ENCODE measurements at regions not wholly inside any gene's neighbourhood (a gene's known extent, or its start where the extent isn't known, plus 50 kb on each side); places are given as distances from the start of the nearest gene placed in this dataset.

GRCh38 chr1:60732977-60733401 lies 349.4 kb upstream of the NFIA start:
- TF ChIP-seq CTCF (IDR thresholded peaks at IDR 0.05; ENCODE audit: low read depth, low read length), result no peak
- Histone ChIP-seq H3K27me3 (no peaks in the 10 kb centered on the region), H3K4me1 (no peaks in the 10 kb centered on the region), H3K9me3 (no peaks in the 10 kb centered on the region), H3K36me3 (no peaks in the 10 kb centered on the region), H3K4me3 (ENCODE audit: low read depth, low read length) (no peak overlapping the region)
- no peak for DNase-seq

- TF ChIP-seq CTCF (IDR thresholded peaks at IDR 0.05; ENCODE audit: low read depth, low read length), result no peak
- no peaks in the 10 kb centered on the region for H3K4me1 ChIP-seq
- DNase-seq, result no peak
Measured at GRCh38 chr1:60731321-60731720, 351.0 kb upstream of the NFIA start.

GRCh38 chr1:60727552-60727951 lies 354.8 kb upstream of the NFIA start:
- H3K4me1 ChIP-seq, result no peaks in the 10 kb centered on the region
- H3K9me3 ChIP-seq, result no peaks in the 10 kb centered on the region
- DNase-seq, result no peak
- no peak for TF ChIP-seq CTCF (IDR thresholded peaks at IDR 0.05; ENCODE audit: low read depth, low read length)
- H3K36me3 ChIP-seq, result no peaks in the 10 kb centered on the region
- H3K4me3 ChIP-seq (ENCODE audit: low read depth, low read length), result no peak overlapping the region
- H3K27me3 ChIP-seq, result no peaks in the 10 kb centered on the region

More at GRCh38 chr1:60731321-60731720, 351.0 kb upstream of the NFIA start:
- Histone ChIP-seq H3K9me3 (no peaks in the 10 kb centered on the region), H3K36me3 (no peaks in the 10 kb centered on the region), H3K4me3 (ENCODE audit: low read depth, low read length) (no peak overlapping the region), H3K27me3 (no peaks in the 10 kb centered on the region)

GRCh38 chr1:60716472-60716871 lies 365.9 kb upstream of the NFIA start:
- Histone ChIP-seq H3K4me3 (ENCODE audit: low read depth, low read length) (no peak overlapping the region), H3K4me1 (no peaks in the 10 kb centered on the region), H3K36me3 (no peaks in the 10 kb centered on the region), H3K9me3 (no peaks in the 10 kb centered on the region), H3K27me3 (no peaks in the 10 kb centered on the region)
- no peak for TF ChIP-seq CTCF (IDR thresholded peaks at IDR 0.05; ENCODE audit: low read depth, low read length)
- DNase-seq, result no peak

GRCh38 chr1:60715970-60716369 lies 366.4 kb upstream of the NFIA start:
- H3K4me1 ChIP-seq, result no peaks in the 10 kb centered on the region
- H3K36me3 ChIP-seq, result no peaks in the 10 kb centered on the region
- H3K27me3 ChIP-seq, result no peaks in the 10 kb centered on the region
- DNase-seq, result no peak
- H3K4me3 ChIP-seq (ENCODE audit: low read depth, low read length), result no peak overlapping the region
- no peak for TF ChIP-seq CTCF (IDR thresholded peaks at IDR 0.05; ENCODE audit: low read depth, low read length)
- no peaks in the 10 kb centered on the region for H3K9me3 ChIP-seq

GRCh38 chr1:60709426-60709825 lies 372.9 kb upstream of the NFIA start:
- no peaks in the 10 kb centered on the region for H3K9me3 ChIP-seq
- no peaks in the 10 kb centered on the region for H3K27me3 ChIP-seq
- no peaks in the 10 kb centered on the region for H3K36me3 ChIP-seq
- no peak for TF ChIP-seq CTCF (IDR thresholded peaks at IDR 0.05; ENCODE audit: low read depth, low read length)
- H3K4me3 ChIP-seq (ENCODE audit: low read depth, low read length), result no peak overlapping the region
- DNase-seq, result no peak
- no peaks in the 10 kb centered on the region for H3K4me1 ChIP-seq
